ENCODE measurements at regions not wholly inside any gene's neighbourhood (a gene's known extent, or its start where the extent isn't known, plus 50 kb on each side); places are given as distances from the start of the nearest gene placed in this dataset.

DNA sequence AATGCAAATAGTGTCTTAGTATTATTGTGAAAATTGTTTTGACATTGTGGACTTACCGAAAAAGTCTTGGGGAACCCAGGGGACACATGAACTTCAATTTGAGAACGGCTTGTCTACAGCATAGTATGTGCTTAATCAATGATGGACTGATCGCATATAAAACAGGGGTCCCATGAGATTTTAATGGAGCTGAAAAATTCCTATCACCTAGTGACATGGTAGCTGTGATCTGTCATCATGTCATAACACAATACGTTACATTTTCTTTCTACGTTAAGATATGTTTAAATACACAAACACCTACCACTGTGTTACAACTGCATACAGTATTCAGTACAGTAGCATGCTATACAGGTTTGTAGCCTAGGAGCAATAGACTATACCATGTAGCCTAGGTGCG is 153.3 kb upstream of the FOXD3 start:
- Histone ChIP-seq H3K9ac (ENCODE audit: low read depth in 2 of 2, low read length in 2 of 2) (no peak overlapping the region), H3K36me3 (no peaks in the 10 kb centered on the region), H3K27me3 (no peaks in the 10 kb centered on the region), H3K9me3 (no peaks in the 10 kb centered on the region), H3K4me1 (no peaks in the 10 kb centered on the region), H3K4me3 (no peak overlapping the region), H3K27ac (no peak overlapping the region)
- no peak for DNase-seq
- TF ChIP-seq, protein P1, sequence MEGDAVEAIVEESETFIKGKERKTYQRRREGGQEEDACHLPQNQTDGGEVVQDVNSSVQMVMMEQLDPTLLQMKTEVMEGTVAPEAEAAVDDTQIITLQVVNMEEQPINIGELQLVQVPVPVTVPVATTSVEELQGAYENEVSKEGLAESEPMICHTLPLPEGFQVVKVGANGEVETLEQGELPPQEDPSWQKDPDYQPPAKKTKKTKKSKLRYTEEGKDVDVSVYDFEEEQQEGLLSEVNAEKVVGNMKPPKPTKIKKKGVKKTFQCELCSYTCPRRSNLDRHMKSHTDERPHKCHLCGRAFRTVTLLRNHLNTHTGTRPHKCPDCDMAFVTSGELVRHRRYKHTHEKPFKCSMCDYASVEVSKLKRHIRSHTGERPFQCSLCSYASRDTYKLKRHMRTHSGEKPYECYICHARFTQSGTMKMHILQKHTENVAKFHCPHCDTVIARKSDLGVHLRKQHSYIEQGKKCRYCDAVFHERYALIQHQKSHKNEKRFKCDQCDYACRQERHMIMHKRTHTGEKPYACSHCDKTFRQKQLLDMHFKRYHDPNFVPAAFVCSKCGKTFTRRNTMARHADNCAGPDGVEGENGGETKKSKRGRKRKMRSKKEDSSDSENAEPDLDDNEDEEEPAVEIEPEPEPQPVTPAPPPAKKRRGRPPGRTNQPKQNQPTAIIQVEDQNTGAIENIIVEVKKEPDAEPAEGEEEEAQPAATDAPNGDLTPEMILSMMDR (IDR thresholded peaks at IDR 0.05) = no peak
- intact Hi-C loops (cut with DNase I) = no loop called here

DNA sequence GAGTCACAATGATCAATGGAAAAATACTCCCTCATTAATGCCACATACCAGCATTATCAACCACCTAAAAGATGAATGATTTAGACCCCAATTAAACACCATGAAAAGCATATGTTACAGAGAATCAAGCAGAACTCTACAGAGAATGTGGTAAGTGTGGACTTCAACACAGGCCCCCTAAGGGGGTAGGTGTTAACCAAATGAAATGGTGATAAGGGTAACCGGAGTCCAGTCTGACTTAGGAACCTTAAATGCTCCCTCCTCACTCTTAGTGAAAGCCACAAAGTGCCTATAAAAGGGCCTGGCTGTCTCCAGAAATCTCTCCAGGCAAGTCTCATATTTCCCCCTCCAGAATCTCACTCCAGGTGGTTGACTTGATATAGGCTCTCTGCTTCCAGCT is 149.2 kb upstream of the FOXD3 start:
- no peak overlapping the region for H3K9ac ChIP-seq (ENCODE audit: low read depth in 2 of 2, low read length in 2 of 2)
- TF ChIP-seq, protein P1 (IDR thresholded peaks at IDR 0.05) = no peak
- H3K4me3 ChIP-seq = no peak overlapping the region
- intact Hi-C loops (cut with DNase I) = no loop called here
- no peak for DNase-seq
- H3K4me1 ChIP-seq = no peaks in the 10 kb centered on the region
- no peaks in the 10 kb centered on the region for H3K9me3 ChIP-seq
- H3K27me3 ChIP-seq = no peaks in the 10 kb centered on the region
- no peaks in the 10 kb centered on the region for H3K36me3 ChIP-seq
- H3K27ac ChIP-seq = no peak overlapping the region

DNA sequence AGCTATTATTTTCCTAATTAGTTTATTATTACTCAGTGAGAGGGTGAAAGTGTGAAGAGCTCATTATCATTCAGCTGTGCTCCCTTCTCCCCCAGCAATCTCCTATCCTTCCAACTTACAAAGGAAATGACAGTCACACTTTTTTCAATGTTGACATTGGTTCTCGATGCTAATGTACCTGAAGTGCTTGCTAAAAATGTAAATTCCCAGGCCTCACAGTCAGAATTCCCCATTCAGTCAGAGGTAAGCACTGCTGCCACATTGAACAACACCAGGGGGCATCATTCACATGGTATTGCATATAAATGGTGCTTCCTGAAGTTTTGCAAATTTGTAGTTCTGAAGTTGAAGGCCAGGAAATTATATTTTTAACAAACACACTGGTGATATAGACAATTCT is 132.7 kb upstream of the FOXD3 start:
- Histone ChIP-seq H3K27ac (no peak overlapping the region), H3K4me1 (no peaks in the 10 kb centered on the region), H3K9me3 (no peaks in the 10 kb centered on the region), H3K4me3 (no peak overlapping the region), H3K27me3 (no peaks in the 10 kb centered on the region), H3K9ac (ENCODE audit: low read depth in 2 of 2, low read length in 2 of 2) (no peak overlapping the region), H3K36me3 (no peaks in the 10 kb centered on the region)
- intact Hi-C loops (cut with DNase I) = no loop called here
- no peak for DNase-seq
- TF ChIP-seq, protein P1 (IDR thresholded peaks at IDR 0.05) = no peak

DNA sequence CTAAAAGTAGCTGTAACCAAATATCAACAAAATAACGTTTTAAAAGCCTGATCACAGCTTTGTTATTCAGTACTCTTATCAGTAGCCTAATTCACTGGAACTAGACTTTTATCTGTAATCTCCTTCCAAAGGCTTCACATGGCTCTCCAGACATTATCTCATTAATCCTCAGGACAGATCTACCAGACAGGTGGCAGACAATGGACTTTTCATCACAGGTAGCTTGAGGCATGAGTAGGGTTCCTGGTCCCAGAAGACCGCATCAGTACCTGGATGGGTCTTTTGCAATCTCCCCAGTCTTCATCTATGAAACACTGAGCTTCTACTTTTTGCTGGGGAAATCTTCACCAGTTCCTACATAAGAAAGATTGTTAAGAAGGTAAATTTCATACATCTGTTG is 132.2 kb upstream of the FOXD3 start:
- Histone ChIP-seq H3K9ac (ENCODE audit: low read depth in 2 of 2, low read length in 2 of 2) (no peak overlapping the region), H3K9me3 (no peaks in the 10 kb centered on the region), H3K36me3 (no peaks in the 10 kb centered on the region), H3K4me3 (no peak overlapping the region), H3K27ac (no peak overlapping the region), H3K4me1 (no peaks in the 10 kb centered on the region), H3K27me3 (no peaks in the 10 kb centered on the region)
- intact Hi-C loops (cut with DNase I) = no loop called here
- TF ChIP-seq, protein P1 (IDR thresholded peaks at IDR 0.05) = no peak
- DNase-seq = no peak

DNA sequence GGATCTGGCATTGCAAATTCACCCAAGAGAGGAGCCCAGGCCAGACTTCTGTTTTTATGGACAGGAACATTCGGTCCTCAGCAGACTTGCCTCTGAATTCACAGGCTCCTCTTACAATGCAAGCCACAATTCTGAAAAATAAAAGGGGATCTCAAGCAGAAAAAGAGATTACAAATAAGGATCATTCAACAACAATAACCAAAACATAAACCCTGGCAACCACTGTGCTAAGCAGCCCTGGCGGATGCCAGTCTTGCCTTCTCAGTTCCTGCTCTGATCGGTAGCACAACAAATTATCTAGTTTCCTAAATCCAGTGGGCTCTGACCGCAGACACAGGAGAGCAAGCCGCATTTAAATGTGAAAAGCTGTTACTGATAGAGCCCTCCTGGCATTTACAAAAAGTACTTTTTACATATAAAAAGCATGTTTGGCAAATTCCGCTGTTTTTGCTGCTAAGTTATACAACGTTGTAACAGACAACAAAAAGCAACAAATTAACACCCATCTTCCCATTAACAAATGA is 123.4 kb upstream of the FOXD3 start:
- TF ChIP-seq, protein P1 (IDR thresholded peaks at IDR 0.05) = no peak

More for the DNA sequence above, 123.4 kb upstream of the FOXD3 start:
- Histone ChIP-seq H3K9ac (ENCODE audit: low read depth in 2 of 2, low read length in 2 of 2) (no peak overlapping the region), H3K4me1 (no peaks in the 10 kb centered on the region), H3K36me3 (no peaks in the 10 kb centered on the region), H3K9me3 (no peaks in the 10 kb centered on the region), H3K27me3 (no peaks in the 10 kb centered on the region), H3K4me3 (no peak overlapping the region), H3K27ac (no peak overlapping the region)
- DNase-seq = no peak
- intact Hi-C loops (cut with DNase I) = no loop called here

All from colonic mucosa (tissue), 4 donors.